22Rv1 (cell line): ENCODE measurements at regions not wholly inside any gene's neighbourhood (a gene's known extent, or its start where the extent isn't known, plus 50 kb on each side); places are given as distances from the start of the nearest gene placed in this dataset.

ENCODE experiments used
- ZFX ChIP-seq: fragments of 450-650 bp; IDR thresholded peaks from 2 replicates; pipeline ENCODE4 v1.6.1; 2017; ENCODE audit warnings: antibody characterized with exemption, borderline replicate concordance
- TF ChIP-seq, protein P1 (sequence below): fragments of 450-650 bp; IDR thresholded peaks from 2 replicates; pipeline ENCODE4 v1.5.1; 2017; ENCODE audit warnings: mild to moderate bottlenecking

DNA sequence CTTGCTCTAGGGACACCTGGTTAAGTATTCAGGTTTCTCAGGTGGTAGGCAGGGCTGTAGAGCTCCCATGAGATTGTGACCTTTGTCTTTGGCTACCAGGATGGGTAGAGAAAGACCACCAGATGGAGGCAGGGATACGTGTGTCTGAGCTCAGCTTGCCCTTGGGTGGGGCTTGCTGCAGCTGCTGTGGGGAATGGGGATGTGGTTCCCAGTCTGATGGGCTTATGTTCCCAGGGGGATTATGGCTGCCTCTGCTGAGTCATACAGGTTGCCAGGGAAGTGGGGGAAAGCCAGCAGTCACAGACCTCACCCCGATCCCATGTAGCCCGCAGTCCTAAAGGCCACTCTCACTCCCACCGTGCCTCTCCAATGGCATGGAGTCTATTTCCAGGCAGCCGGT, 659.9 kb upstream of the KLF12 start:
- TF ChIP-seq, protein P1, sequence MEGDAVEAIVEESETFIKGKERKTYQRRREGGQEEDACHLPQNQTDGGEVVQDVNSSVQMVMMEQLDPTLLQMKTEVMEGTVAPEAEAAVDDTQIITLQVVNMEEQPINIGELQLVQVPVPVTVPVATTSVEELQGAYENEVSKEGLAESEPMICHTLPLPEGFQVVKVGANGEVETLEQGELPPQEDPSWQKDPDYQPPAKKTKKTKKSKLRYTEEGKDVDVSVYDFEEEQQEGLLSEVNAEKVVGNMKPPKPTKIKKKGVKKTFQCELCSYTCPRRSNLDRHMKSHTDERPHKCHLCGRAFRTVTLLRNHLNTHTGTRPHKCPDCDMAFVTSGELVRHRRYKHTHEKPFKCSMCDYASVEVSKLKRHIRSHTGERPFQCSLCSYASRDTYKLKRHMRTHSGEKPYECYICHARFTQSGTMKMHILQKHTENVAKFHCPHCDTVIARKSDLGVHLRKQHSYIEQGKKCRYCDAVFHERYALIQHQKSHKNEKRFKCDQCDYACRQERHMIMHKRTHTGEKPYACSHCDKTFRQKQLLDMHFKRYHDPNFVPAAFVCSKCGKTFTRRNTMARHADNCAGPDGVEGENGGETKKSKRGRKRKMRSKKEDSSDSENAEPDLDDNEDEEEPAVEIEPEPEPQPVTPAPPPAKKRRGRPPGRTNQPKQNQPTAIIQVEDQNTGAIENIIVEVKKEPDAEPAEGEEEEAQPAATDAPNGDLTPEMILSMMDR: no peak
- TF ChIP-seq ZFX: no peak
